ENCODE measurements at regions not wholly inside any gene's neighbourhood (a gene's known extent, or its start where the extent isn't known, plus 50 kb on each side); places are given as distances from the start of the nearest gene placed in this dataset.

DNA sequence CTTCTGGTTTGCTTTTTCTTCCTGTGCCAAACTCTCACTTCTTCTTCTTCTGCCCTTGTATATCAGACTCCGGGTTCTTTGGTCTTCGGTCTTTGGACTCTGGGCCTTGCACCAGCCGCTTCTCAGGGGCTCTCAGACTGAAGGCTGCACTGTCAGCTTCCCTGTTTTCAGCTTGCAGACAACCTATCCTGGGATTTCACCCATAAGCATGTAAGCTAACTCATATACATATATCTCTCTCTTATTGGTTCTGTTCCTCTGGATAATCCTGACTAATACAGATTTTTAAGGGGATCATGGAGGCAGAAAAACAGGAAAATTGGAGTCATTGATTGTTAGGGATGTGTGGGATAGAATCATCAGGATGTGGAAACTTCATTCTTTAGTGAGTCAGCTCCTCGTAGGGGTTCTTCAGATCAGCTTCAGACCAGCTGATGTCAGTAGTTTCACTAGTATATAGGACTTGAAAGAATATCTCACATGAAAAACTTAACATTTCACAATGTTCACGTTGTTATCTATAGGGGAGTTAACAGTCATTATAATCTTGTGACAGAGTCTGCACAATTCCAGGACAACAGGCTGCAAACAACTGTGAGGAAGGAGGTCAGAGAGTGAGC is 102.9 kb downstream of the RASSF9 start (continued):
- TF ChIP-seq, protein P1, sequence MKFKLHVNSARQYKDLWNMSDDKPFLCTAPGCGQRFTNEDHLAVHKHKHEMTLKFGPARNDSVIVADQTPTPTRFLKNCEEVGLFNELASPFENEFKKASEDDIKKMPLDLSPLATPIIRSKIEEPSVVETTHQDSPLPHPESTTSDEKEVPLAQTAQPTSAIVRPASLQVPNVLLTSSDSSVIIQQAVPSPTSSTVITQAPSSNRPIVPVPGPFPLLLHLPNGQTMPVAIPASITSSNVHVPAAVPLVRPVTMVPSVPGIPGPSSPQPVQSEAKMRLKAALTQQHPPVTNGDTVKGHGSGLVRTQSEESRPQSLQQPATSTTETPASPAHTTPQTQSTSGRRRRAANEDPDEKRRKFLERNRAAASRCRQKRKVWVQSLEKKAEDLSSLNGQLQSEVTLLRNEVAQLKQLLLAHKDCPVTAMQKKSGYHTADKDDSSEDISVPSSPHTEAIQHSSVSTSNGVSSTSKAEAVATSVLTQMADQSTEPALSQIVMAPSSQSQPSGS (IDR thresholded peaks at IDR 0.05; ENCODE audit: low read length), result no peak
- TF ChIP-seq TEAD4 (IDR thresholded peaks at IDR 0.05; ENCODE audit: low read depth, low read length), result no peak
- no peak for TF ChIP-seq RFX5 (IDR thresholded peaks at IDR 0.05; ENCODE audit: borderline replicate concordance, low read depth, low read length)
- no peak for TF ChIP-seq TCF12 (IDR thresholded peaks at IDR 0.05; ENCODE audit: low read depth, low read length)
- TF ChIP-seq KDM4A (IDR thresholded peaks at IDR 0.05; ENCODE audit: low read depth, low read length, severe bottlenecking), result no peak
- TF ChIP-seq ASH2L (IDR thresholded peaks at IDR 0.05; ENCODE audit: low read length), result no peak
